Colonic mucosa (tissue), 4 donors: ENCODE measurements at regions not wholly inside any gene's neighbourhood (a gene's known extent, or its start where the extent isn't known, plus 50 kb on each side); places are given as distances from the start of the nearest gene placed in this dataset.
"Not testable (repeated sequence)": the region's sequence is repeated elsewhere in the genome, so short reads cannot be mapped to it uniquely, and the experiment has no call there.

ENCODE experiments used
- DNase-seq: peaks from one replicate; pipeline ENCODE4 v3.0.0-alpha.2; 2020
- H3K27ac ChIP-seq: fragments of 200-600 bp; one replicate; pipeline ENCODE4 v1.8.0; 2021
- H3K27me3 ChIP-seq: fragments of 200-600 bp; one replicate; pipeline ENCODE4 v1.8.0; 2021
- H3K36me3 ChIP-seq: fragments of 200-600 bp; one replicate; pipeline ENCODE4 v1.8.0; 2021
- H3K4me1 ChIP-seq: fragments of 200-600 bp; one replicate; pipeline ENCODE4 v1.8.0; 2021; ENCODE audit warnings: mild to moderate bottlenecking
- H3K4me3 ChIP-seq: fragments of 200-600 bp; one replicate; pipeline ENCODE4 v1.8.0; 2021
- H3K9ac ChIP-seq, 2 donors: one replicate each; pipeline ENCODE4 v1.7.0; 2013; ENCODE audit warnings: control low read depth in 2 of 2, low read depth in 2 of 2, low read length in 2 of 2
- H3K9me3 ChIP-seq: fragments of 200-600 bp; one replicate; pipeline ENCODE4 v1.8.0; 2021
- intact Hi-C: fragments of 100-400 bp; cut with DNase I; formaldehyde crosslinking; loops from one replicate; pipeline ENCODE4 v1.14.1; 2022
- TF ChIP-seq, protein P1 (sequence below): fragments of 200-600 bp; IDR thresholded peaks from one replicate; pipeline ENCODE4 v1.8.0; 2022; ENCODE audit warnings: antibody characterized with exemption, mild to moderate bottlenecking
- donor health status: healthy.
- donor health status: DM: no; HTN: no; CAD: no.
- donor health status: DM: no; HTN: no; CAD: no.

- Histone ChIP-seq H3K36me3 (no peaks in the 10 kb centered on the region), H3K9ac (no peak overlapping the region), H3K27me3 (no peaks in the 10 kb centered on the region), H3K27ac (no peak overlapping the region), H3K9me3 (no peaks in the 10 kb centered on the region), H3K4me3 (no peak overlapping the region), H3K4me1 (no peaks in the 10 kb centered on the region)
- TF ChIP-seq, protein P1, sequence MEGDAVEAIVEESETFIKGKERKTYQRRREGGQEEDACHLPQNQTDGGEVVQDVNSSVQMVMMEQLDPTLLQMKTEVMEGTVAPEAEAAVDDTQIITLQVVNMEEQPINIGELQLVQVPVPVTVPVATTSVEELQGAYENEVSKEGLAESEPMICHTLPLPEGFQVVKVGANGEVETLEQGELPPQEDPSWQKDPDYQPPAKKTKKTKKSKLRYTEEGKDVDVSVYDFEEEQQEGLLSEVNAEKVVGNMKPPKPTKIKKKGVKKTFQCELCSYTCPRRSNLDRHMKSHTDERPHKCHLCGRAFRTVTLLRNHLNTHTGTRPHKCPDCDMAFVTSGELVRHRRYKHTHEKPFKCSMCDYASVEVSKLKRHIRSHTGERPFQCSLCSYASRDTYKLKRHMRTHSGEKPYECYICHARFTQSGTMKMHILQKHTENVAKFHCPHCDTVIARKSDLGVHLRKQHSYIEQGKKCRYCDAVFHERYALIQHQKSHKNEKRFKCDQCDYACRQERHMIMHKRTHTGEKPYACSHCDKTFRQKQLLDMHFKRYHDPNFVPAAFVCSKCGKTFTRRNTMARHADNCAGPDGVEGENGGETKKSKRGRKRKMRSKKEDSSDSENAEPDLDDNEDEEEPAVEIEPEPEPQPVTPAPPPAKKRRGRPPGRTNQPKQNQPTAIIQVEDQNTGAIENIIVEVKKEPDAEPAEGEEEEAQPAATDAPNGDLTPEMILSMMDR: no peak
- no peak for DNase-seq
- intact Hi-C loops: loop anchor here (5.0 kb wide), 1 partner anchor 67 kb away; no protein-coding TSS in a partner anchor
Measured at GRCh38 chr7:76133839-76134238, 67.9 kb upstream of the SRRM3 start.

- H3K4me1 ChIP-seq, H3K27ac ChIP-seq, H3K4me3 ChIP-seq, intact Hi-C loops, H3K9me3 ChIP-seq, H3K9ac ChIP-seq, DNase-seq, H3K36me3 ChIP-seq, H3K27me3 ChIP-seq: not testable (repeated sequence)
Measured at GRCh38 chr7:76135263-76135662, 66.4 kb upstream of the SRRM3 start.

DNA sequence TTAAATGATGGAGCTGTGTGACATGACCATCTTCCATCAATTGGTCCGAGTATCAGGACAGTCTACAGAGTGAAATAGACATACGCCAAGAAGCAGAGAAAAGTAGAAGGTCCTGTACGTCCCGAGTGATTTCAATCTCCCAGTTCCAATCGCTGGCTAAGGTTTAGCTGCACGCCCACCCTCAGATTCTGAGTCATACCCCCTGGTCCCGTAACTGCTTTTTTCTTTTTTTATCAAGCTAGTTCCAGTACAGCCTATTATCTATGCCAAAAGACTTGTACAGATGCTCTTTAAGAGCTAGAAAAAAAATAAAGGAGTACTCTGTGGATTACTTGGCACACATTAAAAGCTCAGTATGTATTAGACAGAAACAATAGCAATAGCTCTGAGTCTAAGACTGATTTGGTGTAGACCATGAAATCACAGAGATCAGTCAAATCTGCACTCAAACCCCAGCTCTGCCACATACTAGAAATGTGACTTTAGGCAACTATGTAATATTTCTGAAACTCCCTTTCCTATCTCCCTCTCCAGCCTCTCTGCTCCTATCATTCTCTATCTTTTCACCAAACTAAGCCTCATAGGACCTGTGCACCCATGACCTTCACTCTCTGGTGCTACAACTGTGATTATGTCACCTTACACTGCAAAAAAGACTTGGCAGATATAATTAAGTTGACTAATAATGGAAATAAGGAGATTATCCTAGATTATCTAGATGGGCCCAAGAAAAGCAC is 63.0 kb upstream of the SRRM3 start:
- DNase-seq, H3K36me3 ChIP-seq, H3K9me3 ChIP-seq, H3K4me3 ChIP-seq, H3K9ac ChIP-seq, intact Hi-C loops, H3K4me1 ChIP-seq, H3K27me3 ChIP-seq, H3K27ac ChIP-seq: not testable (repeated sequence)

DNA sequence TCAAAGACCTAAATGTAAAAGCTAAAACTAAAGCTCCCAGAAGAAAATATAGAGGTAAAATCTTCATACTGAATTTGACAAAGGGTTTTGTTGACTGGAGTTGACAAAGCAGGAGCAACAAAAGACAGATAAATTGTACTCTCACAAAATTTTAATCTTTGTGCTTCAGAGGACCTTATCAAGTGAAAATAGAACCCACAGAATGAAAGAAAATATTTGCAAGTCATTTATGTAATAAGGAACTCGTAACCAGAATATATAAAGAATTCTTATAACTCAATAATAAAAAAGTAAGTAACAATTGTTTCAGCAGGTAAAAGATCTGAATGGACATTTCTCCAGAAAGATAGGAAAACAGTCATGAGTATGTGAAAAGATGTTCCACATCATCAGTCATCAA is 62.0 kb upstream of the SRRM3 start:
- no peaks in the 10 kb centered on the region for H3K27me3 ChIP-seq
- TF ChIP-seq, protein P1: no peak
- no peaks in the 10 kb centered on the region for H3K36me3 ChIP-seq
- no peak for DNase-seq
- H3K4me1 ChIP-seq: no peaks in the 10 kb centered on the region
- intact Hi-C loops: no loop called here
- no peak overlapping the region for H3K9ac ChIP-seq
- no peak overlapping the region for H3K4me3 ChIP-seq
- no peak overlapping the region for H3K27ac ChIP-seq
- H3K9me3 ChIP-seq: no peaks in the 10 kb centered on the region

GRCh38 chr7:76140259-76140658 is 61.4 kb upstream of the SRRM3 start:
- H3K4me3 ChIP-seq, H3K27ac ChIP-seq, H3K9ac ChIP-seq, DNase-seq, intact Hi-C loops, H3K36me3 ChIP-seq, H3K4me1 ChIP-seq, H3K27me3 ChIP-seq, H3K9me3 ChIP-seq: not testable (repeated sequence)

GRCh38 chr7:76142861-76143260 is 58.8 kb upstream of the SRRM3 start:
- H3K9me3 ChIP-seq: no peaks in the 10 kb centered on the region
- H3K4me3 ChIP-seq: no peak overlapping the region
- no peaks in the 10 kb centered on the region for H3K4me1 ChIP-seq
- intact Hi-C loops: no loop called here
- H3K27ac ChIP-seq: no peak overlapping the region
- no peaks in the 10 kb centered on the region for H3K27me3 ChIP-seq
- H3K36me3 ChIP-seq: no peaks in the 10 kb centered on the region
- TF ChIP-seq, protein P1: no peak
- no peak for DNase-seq
- H3K9ac ChIP-seq: no peak overlapping the region

- H3K27me3 ChIP-seq, H3K27ac ChIP-seq, DNase-seq, H3K36me3 ChIP-seq, intact Hi-C loops, H3K4me1 ChIP-seq, H3K9ac ChIP-seq, H3K4me3 ChIP-seq, H3K9me3 ChIP-seq: not testable (repeated sequence)
Measured at GRCh38 chr7:76144664-76145270, 56.9 kb upstream of the SRRM3 start.
